Activated CD4-positive, alpha-beta T cell treated with anti-CD3 and anti-CD28 coated beads, Interleukin-2, amount 50 U/mL, for 24 hours (primary cell): ENCODE measurements at regions not wholly inside any gene's neighbourhood (a gene's known extent, or its start where the extent isn't known, plus 50 kb on each side); places are given as distances from the start of the nearest gene placed in this dataset.

ENCODE experiments used
- DNase-seq, 2 donors: peaks; one replicate each; pipeline ENCODE4 v3.0.0-alpha.2; 2020; ENCODE audit warnings: low read depth in 1 of 2, low spot score in 1 of 2

GRCh38 chr4:23667659-23668058, 222.2 kb downstream of the PPARGC1A start:
- no peak for DNase-seq

GRCh38 chr4:23660865-23661264, 229.0 kb downstream of the PPARGC1A start:
- DNase-seq, result no peak

GRCh38 chr4:23654791-23655190, 235.1 kb downstream of the PPARGC1A start:
- no peak for DNase-seq

GRCh38 chr4:23648854-23649596, 240.8 kb downstream of the PPARGC1A start:
- no peak for DNase-seq

GRCh38 chr4:23635468-23635867, 254.4 kb downstream of the PPARGC1A start:
- no peak for DNase-seq

- DNase-seq, result no peak
Measured at GRCh38 chr4:23631255-23631950, 258.4 kb downstream of the PPARGC1A start.

- no peak for DNase-seq
Measured at GRCh38 chr4:23630110-23630509, 259.7 kb downstream of the PPARGC1A start.

- no peak for DNase-seq
Measured at GRCh38 chr4:23629421-23629820, 260.4 kb downstream of the PPARGC1A start.

GRCh38 chr4:23614284-23614892, 275.5 kb downstream of the PPARGC1A start:
- DNase-seq, result no peak

- no peak for DNase-seq
Measured at GRCh38 chr4:23613782-23614181, 276.1 kb downstream of the PPARGC1A start.

- DNase-seq, result no peak
Measured at GRCh38 chr4:23602720-23603119, 287.1 kb downstream of the PPARGC1A start.

- no peak for DNase-seq
Measured at GRCh38 chr4:23594125-23594524, 295.7 kb downstream of the PPARGC1A start.

GRCh38 chr4:23590431-23590830, 299.4 kb downstream of the PPARGC1A start:
- no peak for DNase-seq

- no peak for DNase-seq
Measured at GRCh38 chr4:23584024-23584423, 305.8 kb downstream of the PPARGC1A start.

- no peak for DNase-seq
Measured at GRCh38 chr4:23582671-23583070, 307.2 kb downstream of the PPARGC1A start.

- no peak for DNase-seq
Measured at GRCh38 chr4:23579166-23579565, 310.7 kb downstream of the PPARGC1A start.

GRCh38 chr4:23577398-23577797, 312.4 kb downstream of the PPARGC1A start:
- no peak for DNase-seq

GRCh38 chr4:23572382-23572781, 317.5 kb downstream of the PPARGC1A start:
- DNase-seq, result no peak

GRCh38 chr4:23567338-23567737, 322.5 kb downstream of the PPARGC1A start:
- DNase-seq, result no peak

- DNase-seq, result no peak
Measured at GRCh38 chr4:23560748-23561147, 329.1 kb downstream of the PPARGC1A start.

- DNase-seq, result no peak
Measured at GRCh38 chr4:23558101-23558500, 331.7 kb downstream of the PPARGC1A start.

- DNase-seq, result no peak
Measured at GRCh38 chr4:23547601-23548000, 342.2 kb downstream of the PPARGC1A start.
